ENCODE measurements at regions not wholly inside any gene's neighbourhood (a gene's known extent, or its start where the extent isn't known, plus 50 kb on each side); places are given as distances from the start of the nearest gene placed in this dataset.

GRCh38 chrX:146208821-146209220 lies 391.2 kb downstream of the SLITRK2 start:
- Mint-ChIP-seq H3K4me1 (no peaks in the 10 kb centered on the region), H3K27me3 (no peaks in the 10 kb centered on the region), H3K27ac (no peak overlapping the region), H3K36me3 (no peaks in the 10 kb centered on the region), H3K4me3 (no peak overlapping the region), H3K9me3 (peaks cover 2% of the 10 kb centered on the region)
- DNase-seq = no peak
- CTCF ChIA-PET = no interaction called here

- H3K36me3 Mint-ChIP-seq = no peaks in the 10 kb centered on the region
- no peak overlapping the region for H3K27ac Mint-ChIP-seq
- CTCF ChIA-PET = no interaction called here
- DNase-seq = no peak
- no peak overlapping the region for H3K4me3 Mint-ChIP-seq
- no peaks in the 10 kb centered on the region for H3K4me1 Mint-ChIP-seq
- peaks cover 2% of the 10 kb centered on the region for H3K9me3 Mint-ChIP-seq
- no peaks in the 10 kb centered on the region for H3K27me3 Mint-ChIP-seq
These were observed 406.8 kb downstream of the SLITRK2 start for GRCh38 chrX:146224442-146224841.

GRCh38 chrX:146238173-146238572 lies 420.5 kb downstream of the SLITRK2 start:
- no peaks in the 10 kb centered on the region for H3K36me3 Mint-ChIP-seq
- CTCF ChIA-PET = no interaction called here
- H3K27me3 Mint-ChIP-seq = no peaks in the 10 kb centered on the region
- H3K4me3 Mint-ChIP-seq = no peak overlapping the region
- no peak overlapping the region for H3K27ac Mint-ChIP-seq
- H3K9me3 Mint-ChIP-seq = no peaks in the 10 kb centered on the region
- no peak for DNase-seq
- no peaks in the 10 kb centered on the region for H3K4me1 Mint-ChIP-seq

- CTCF ChIA-PET = no interaction called here
- Mint-ChIP-seq H3K4me3 (no peak overlapping the region), H3K27me3 (no peaks in the 10 kb centered on the region), H3K4me1 (no peaks in the 10 kb centered on the region), H3K36me3 (no peaks in the 10 kb centered on the region), H3K27ac (no peak overlapping the region), H3K9me3 (no peaks in the 10 kb centered on the region)
- no peak for DNase-seq
These were observed 424.3 kb downstream of the SLITRK2 start for GRCh38 chrX:146241902-146242301.

- H3K27me3 Mint-ChIP-seq = no peaks in the 10 kb centered on the region
- H3K36me3 Mint-ChIP-seq = no peaks in the 10 kb centered on the region
- H3K4me1 Mint-ChIP-seq = no peaks in the 10 kb centered on the region
- CTCF ChIA-PET = no interaction called here
- no peaks in the 10 kb centered on the region for H3K9me3 Mint-ChIP-seq
- DNase-seq = no peak
- H3K4me3 Mint-ChIP-seq = no peak overlapping the region
- no peak overlapping the region for H3K27ac Mint-ChIP-seq
These were observed 425.4 kb downstream of the SLITRK2 start for GRCh38 chrX:146243041-146243440.

GRCh38 chrX:146259207-146259606 lies 441.6 kb downstream of the SLITRK2 start:
- no peaks in the 10 kb centered on the region for H3K4me1 Mint-ChIP-seq
- H3K9me3 Mint-ChIP-seq = peaks cover 2% of the 10 kb centered on the region
- H3K4me3 Mint-ChIP-seq = no peak overlapping the region
- CTCF ChIA-PET = no interaction called here
- DNase-seq = no peak
- no peaks in the 10 kb centered on the region for H3K36me3 Mint-ChIP-seq
- H3K27me3 Mint-ChIP-seq = no peaks in the 10 kb centered on the region
- H3K27ac Mint-ChIP-seq = no peak overlapping the region

- Mint-ChIP-seq H3K36me3 (no peaks in the 10 kb centered on the region), H3K27ac (no peak overlapping the region), H3K4me1 (no peaks in the 10 kb centered on the region), H3K9me3 (peaks cover 4% of the 10 kb centered on the region), H3K27me3 (no peaks in the 10 kb centered on the region), H3K4me3 (no peak overlapping the region)
- CTCF ChIA-PET = no interaction called here
- no peak for DNase-seq
These were observed 447.2 kb downstream of the SLITRK2 start for GRCh38 chrX:146264763-146265375.

GRCh38 chrX:146278381-146278780 lies 460.8 kb downstream of the SLITRK2 start:
- no peak overlapping the region for H3K27ac Mint-ChIP-seq
- no peaks in the 10 kb centered on the region for H3K9me3 Mint-ChIP-seq
- CTCF ChIA-PET = no interaction called here
- H3K27me3 Mint-ChIP-seq = no peaks in the 10 kb centered on the region
- no peak overlapping the region for H3K4me3 Mint-ChIP-seq
- no peaks in the 10 kb centered on the region for H3K4me1 Mint-ChIP-seq
- no peaks in the 10 kb centered on the region for H3K36me3 Mint-ChIP-seq
- no peak for DNase-seq

All from activated naive CD4-positive, alpha-beta T cell treated with anti-CD3 and anti-CD28 coated beads, Interleukin-2, amount 10 ng/mL, durations not matched to agents 7 days and 5 days (primary cell).